Transverse colon (tissue), 4 donors: ENCODE measurements at regions not wholly inside any gene's neighbourhood (a gene's known extent, or its start where the extent isn't known, plus 50 kb on each side); places are given as distances from the start of the nearest gene placed in this dataset.

Source experiments
- EP300 ChIP-seq: sonication (generic); formaldehyde crosslinking; IDR thresholded peaks from one replicate; pipeline ENCODE4 v1.6.1; 2017; ENCODE audit warnings: antibody characterized with exemption, low read depth
- POLR2A ChIP-seq: fragments of 450-650 bp; IDR thresholded peaks from one replicate; pipeline ENCODE4 v1.6.1; 2016; ENCODE audit warnings: antibody characterized with exemption, mild to moderate bottlenecking, moderate library complexity
- POLR2AphosphoS5 ChIP-seq, 3 donors: sonication (generic); formaldehyde crosslinking; IDR thresholded peaks; one replicate each; pipeline ENCODE4 v1.6.1; 2016; ENCODE audit warnings: antibody characterized with exemption in 3 of 3
- TF ChIP-seq, protein P1 (sequence below), 5 experiments: fragments of 200-600 bp in 3 of 5; fragments of 450-650 bp in 2 of 5; sonication (generic) in 3 of 5; IDR thresholded peaks; 1 replicate in 2 of 5; 2 replicates in 3 of 5; pipeline ENCODE4 v1.5.1; 2016 to 2017; ENCODE audit warnings: antibody characterized with exemption in 5 of 5, inconsistent platforms in 3 of 5, mild to moderate bottlenecking in 2 of 5, moderate library complexity in 1 of 5

DNA sequence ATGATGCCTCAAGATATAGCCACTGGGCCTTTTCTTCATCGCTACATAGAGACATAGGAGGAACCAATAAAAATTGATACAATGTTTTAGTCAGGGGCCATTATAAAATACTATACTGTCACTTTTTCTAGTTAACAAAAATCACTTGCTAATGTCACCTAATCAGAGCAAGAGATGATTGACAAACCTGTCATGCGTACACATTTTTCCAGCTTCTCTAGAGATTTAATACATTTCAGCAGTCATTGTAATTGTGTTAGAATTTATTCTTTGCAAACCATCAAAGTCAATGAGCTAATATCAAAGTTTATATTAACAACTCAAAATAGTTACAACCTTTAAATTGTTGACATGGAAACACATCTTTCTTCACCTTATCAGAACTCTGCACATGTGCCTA is 513.6 kb upstream of the SEMA6A start:
- TF ChIP-seq, protein P1, sequence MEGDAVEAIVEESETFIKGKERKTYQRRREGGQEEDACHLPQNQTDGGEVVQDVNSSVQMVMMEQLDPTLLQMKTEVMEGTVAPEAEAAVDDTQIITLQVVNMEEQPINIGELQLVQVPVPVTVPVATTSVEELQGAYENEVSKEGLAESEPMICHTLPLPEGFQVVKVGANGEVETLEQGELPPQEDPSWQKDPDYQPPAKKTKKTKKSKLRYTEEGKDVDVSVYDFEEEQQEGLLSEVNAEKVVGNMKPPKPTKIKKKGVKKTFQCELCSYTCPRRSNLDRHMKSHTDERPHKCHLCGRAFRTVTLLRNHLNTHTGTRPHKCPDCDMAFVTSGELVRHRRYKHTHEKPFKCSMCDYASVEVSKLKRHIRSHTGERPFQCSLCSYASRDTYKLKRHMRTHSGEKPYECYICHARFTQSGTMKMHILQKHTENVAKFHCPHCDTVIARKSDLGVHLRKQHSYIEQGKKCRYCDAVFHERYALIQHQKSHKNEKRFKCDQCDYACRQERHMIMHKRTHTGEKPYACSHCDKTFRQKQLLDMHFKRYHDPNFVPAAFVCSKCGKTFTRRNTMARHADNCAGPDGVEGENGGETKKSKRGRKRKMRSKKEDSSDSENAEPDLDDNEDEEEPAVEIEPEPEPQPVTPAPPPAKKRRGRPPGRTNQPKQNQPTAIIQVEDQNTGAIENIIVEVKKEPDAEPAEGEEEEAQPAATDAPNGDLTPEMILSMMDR (IDR thresholded peaks at IDR 0.05), result no peak
- TF ChIP-seq POLR2AphosphoS5 (IDR thresholded peaks at IDR 0.05), result no peak
- no peak for TF ChIP-seq POLR2A
- no peak for TF ChIP-seq EP300
